ENCODE measurements at regions not wholly inside any gene's neighbourhood (a gene's known extent, or its start where the extent isn't known, plus 50 kb on each side); places are given as distances from the start of the nearest gene placed in this dataset.
"Not testable (repeated sequence)": the region's sequence is repeated elsewhere in the genome, so short reads cannot be mapped to it uniquely, and the experiment has no call there.

- DNase-seq = no peak
- in situ Hi-C loops (cut with HindIII; ENCODE audit: low pct_ligation_motif_present, low pct_unique_long_range_greater_than_20kb, low sequenced_read_pairs) = no loop called here
Measured at GRCh38 chrX:150255441-150256296, 107.4 kb upstream of the MAMLD1 start.

- no peak for DNase-seq
- in situ Hi-C loops (cut with HindIII; ENCODE audit: low pct_ligation_motif_present, low pct_unique_long_range_greater_than_20kb, low sequenced_read_pairs) = no loop called here
Measured at GRCh38 chrX:150256297-150256650, 106.8 kb upstream of the MAMLD1 start.

GRCh38 chrX:150257353-150258175 lies 105.6 kb upstream of the MAMLD1 start:
- in situ Hi-C loops (cut with HindIII; ENCODE audit: low pct_ligation_motif_present, low pct_unique_long_range_greater_than_20kb, low sequenced_read_pairs) = no loop called here
- DNase-seq = no peak

GRCh38 chrX:150258176-150258425 lies 105.0 kb upstream of the MAMLD1 start:
- in situ Hi-C loops (cut with HindIII; ENCODE audit: low pct_ligation_motif_present, low pct_unique_long_range_greater_than_20kb, low sequenced_read_pairs) = no loop called here
- no peak for DNase-seq

GRCh38 chrX:150258463-150259430 lies 104.4 kb upstream of the MAMLD1 start:
- no peak for DNase-seq
- in situ Hi-C loops (cut with HindIII; ENCODE audit: low pct_ligation_motif_present, low pct_unique_long_range_greater_than_20kb, low sequenced_read_pairs) = no loop called here

- no peak for DNase-seq
- in situ Hi-C loops (cut with HindIII; ENCODE audit: low pct_ligation_motif_present, low pct_unique_long_range_greater_than_20kb, low sequenced_read_pairs) = no loop called here
Measured at GRCh38 chrX:150262456-150262855, 100.7 kb upstream of the MAMLD1 start.

GRCh38 chrX:150268839-150269355 lies 94.2 kb upstream of the MAMLD1 start:
- in situ Hi-C loops (cut with HindIII; ENCODE audit: low pct_ligation_motif_present, low pct_unique_long_range_greater_than_20kb, low sequenced_read_pairs) = no loop called here
- DNase-seq = no peak

- in situ Hi-C loops (cut with HindIII; ENCODE audit: low pct_ligation_motif_present, low pct_unique_long_range_greater_than_20kb, low sequenced_read_pairs) = no loop called here
Measured at GRCh38 chrX:150269605-150270254, 93.4 kb upstream of the MAMLD1 start.

GRCh38 chrX:150270622-150271021 lies 92.5 kb upstream of the MAMLD1 start:
- in situ Hi-C loops (cut with HindIII; ENCODE audit: low pct_ligation_motif_present, low pct_unique_long_range_greater_than_20kb, low sequenced_read_pairs) = no loop called here
- no peak for DNase-seq

More at GRCh38 chrX:150269605-150270254, 93.4 kb upstream of the MAMLD1 start:
- DNase-seq = peak; percentile 62

GRCh38 chrX:150273575-150274294 lies 89.4 kb upstream of the MAMLD1 start:
- in situ Hi-C loops (cut with HindIII; ENCODE audit: low pct_ligation_motif_present, low pct_unique_long_range_greater_than_20kb, low sequenced_read_pairs) = not testable (repeated sequence)

GRCh38 chrX:150282953-150283352 lies 80.2 kb upstream of the MAMLD1 start:
- DNase-seq = no peak
- in situ Hi-C loops (cut with HindIII; ENCODE audit: low pct_ligation_motif_present, low pct_unique_long_range_greater_than_20kb, low sequenced_read_pairs) = no loop called here

More at GRCh38 chrX:150273575-150274294, 89.4 kb upstream of the MAMLD1 start:
- DNase-seq = not testable (repeated sequence)

- in situ Hi-C loops (cut with HindIII; ENCODE audit: low pct_ligation_motif_present, low pct_unique_long_range_greater_than_20kb, low sequenced_read_pairs) = no loop called here
- no peak for DNase-seq
Measured at GRCh38 chrX:150291014-150291413, 72.1 kb upstream of the MAMLD1 start.

GRCh38 chrX:150293311-150294013 lies 69.7 kb upstream of the MAMLD1 start:
- no peak for DNase-seq
- in situ Hi-C loops (cut with HindIII; ENCODE audit: low pct_ligation_motif_present, low pct_unique_long_range_greater_than_20kb, low sequenced_read_pairs) = no loop called here

GRCh38 chrX:150298841-150299551 lies 64.1 kb upstream of the MAMLD1 start:
- DNase-seq = no peak
- in situ Hi-C loops (cut with HindIII; ENCODE audit: low pct_ligation_motif_present, low pct_unique_long_range_greater_than_20kb, low sequenced_read_pairs) = no loop called here

GRCh38 chrX:150299579-150299978 lies 63.5 kb upstream of the MAMLD1 start:
- DNase-seq = no peak
- in situ Hi-C loops (cut with HindIII; ENCODE audit: low pct_ligation_motif_present, low pct_unique_long_range_greater_than_20kb, low sequenced_read_pairs) = no loop called here

GRCh38 chrX:150303386-150304097 lies 59.6 kb upstream of the MAMLD1 start:
- no peak for DNase-seq
- in situ Hi-C loops (cut with HindIII; ENCODE audit: low pct_ligation_motif_present, low pct_unique_long_range_greater_than_20kb, low sequenced_read_pairs) = no loop called here
